SK-N-SH treated with all-trans-retinoic acid at 6 μM for 48 hours (cell line): ENCODE measurements at regions not wholly inside any gene's neighbourhood (a gene's known extent, or its start where the extent isn't known, plus 50 kb on each side); places are given as distances from the start of the nearest gene placed in this dataset.

Source experiments
- ATAC-seq: fragments of 200-7000 bp; cut with Tn5 transposase; 3 replicates; pipeline ENCODE4 v1.9.1; 2020; ENCODE audit warnings: mild to moderate bottlenecking, moderate library complexity
- ARNTL ChIP-seq: fragments of 450-650 bp; formaldehyde crosslinking; IDR thresholded peaks from 2 replicates; pipeline ENCODE4 v1.5.0; 2020; ENCODE audit warnings: low read depth, mild to moderate bottlenecking, moderate library complexity, borderline replicate concordance
- CREB5 ChIP-seq: fragments of 250-450 bp; sonication (Bioruptor Pico); IDR thresholded peaks from 2 replicates; pipeline ENCODE4 v1.5.1; 2020; ENCODE audit warnings: low read depth, mild to moderate bottlenecking, moderate library complexity
- CSDC2 ChIP-seq: fragments of 250-450 bp; sonication (Bioruptor Pico); IDR thresholded peaks from 2 replicates; pipeline ENCODE4 v1.5.0; 2020; ENCODE audit warnings: mild to moderate bottlenecking, moderate library complexity
- ESRRG ChIP-seq: fragments of 250-450 bp; sonication (Bioruptor Pico); IDR thresholded peaks from 2 replicates; pipeline ENCODE4 v1.6.1; 2021; ENCODE audit warnings: mild to moderate bottlenecking
- GLIS3 ChIP-seq: fragments of 250-450 bp; sonication (Bioruptor Pico); IDR thresholded peaks from 2 replicates; pipeline ENCODE4 v1.5.0; 2020; ENCODE audit warnings: mild to moderate bottlenecking, moderate library complexity
- ISL1 ChIP-seq: fragments of 250-450 bp; sonication (Bioruptor Pico); IDR thresholded peaks from 2 replicates; pipeline ENCODE4 v2.1.2; 2022; ENCODE audit warnings: mild to moderate bottlenecking, moderate library complexity
- OSR1 ChIP-seq: fragments of 250-450 bp; sonication (Bioruptor Pico); IDR thresholded peaks from 2 replicates; pipeline ENCODE4 v1.8.0; 2022; ENCODE audit warnings: moderate library complexity, mild to moderate bottlenecking, inconsistent platforms
- RARB ChIP-seq: fragments of 250-450 bp; sonication (Bioruptor Pico); IDR thresholded peaks from 2 replicates; pipeline ENCODE4 v1.8.0; 2021; ENCODE audit warnings: mild to moderate bottlenecking, moderate library complexity
- SNAI2 ChIP-seq: fragments of 250-450 bp; sonication (Bioruptor Pico); IDR thresholded peaks from 2 replicates; pipeline ENCODE4 v1.5.0; 2020; ENCODE audit warnings: mild to moderate bottlenecking, moderate library complexity
- TCF4 ChIP-seq: fragments of 250-450 bp; sonication (Bioruptor Pico); IDR thresholded peaks from 2 replicates; pipeline ENCODE4 v1.8.0; 2021; ENCODE audit warnings: mild to moderate bottlenecking, moderate library complexity, borderline replicate concordance
- TOX ChIP-seq: fragments of 250-450 bp; sonication (Bioruptor Pico); IDR thresholded peaks from 2 replicates; pipeline ENCODE4 v1.8.0; 2021; ENCODE audit warnings: mild to moderate bottlenecking, moderate library complexity, borderline replicate concordance
- TSHZ2 ChIP-seq: fragments of 250-450 bp; sonication (Bioruptor Pico); IDR thresholded peaks from 2 replicates; pipeline ENCODE4 v1.5.0; 2020; ENCODE audit warnings: mild to moderate bottlenecking, moderate library complexity
- ZC3H10 ChIP-seq: fragments of 250-450 bp; sonication (Bioruptor Pico); IDR thresholded peaks from 2 replicates; pipeline ENCODE4 v1.5.1; 2021; ENCODE audit warnings: mild to moderate bottlenecking, moderate library complexity
- ZFP3 ChIP-seq: fragments of 250-450 bp; sonication (Bioruptor Pico); IDR thresholded peaks from 2 replicates; pipeline ENCODE4 v1.5.0; 2020; ENCODE audit warnings: mild to moderate bottlenecking, moderate library complexity
- ZFP30 ChIP-seq: fragments of 450-650 bp; formaldehyde crosslinking; IDR thresholded peaks from 2 replicates; pipeline ENCODE4 v1.5.0; 2022; ENCODE audit warnings: mild to moderate bottlenecking, moderate library complexity
- ZNF70 ChIP-seq: fragments of 450-650 bp; formaldehyde crosslinking; IDR thresholded peaks from 2 replicates; pipeline ENCODE4 v1.5.0; 2020; ENCODE audit warnings: mild to moderate bottlenecking, moderate library complexity
- ZNF8 ChIP-seq: fragments of 450-650 bp; formaldehyde crosslinking; IDR thresholded peaks from 2 replicates; pipeline ENCODE4 v1.5.0; 2020; ENCODE audit warnings: mild to moderate bottlenecking, moderate library complexity
- TF ChIP-seq, protein P1 (sequence below): fragments of 250-450 bp; sonication (Bioruptor Pico); IDR thresholded peaks from 2 replicates; pipeline ENCODE4 v1.5.1; 2021; ENCODE audit warnings: mild to moderate bottlenecking, moderate library complexity
- TF ChIP-seq, protein P2 (sequence below): fragments of 250-450 bp; sonication (Bioruptor Pico); IDR thresholded peaks from 2 replicates; pipeline ENCODE4 v1.8.0; 2020; ENCODE audit warnings: mild to moderate bottlenecking, moderate library complexity, borderline replicate concordance
- TF ChIP-seq, protein P3 (sequence below): fragments of 250-450 bp; sonication (Bioruptor Pico); IDR thresholded peaks from 2 replicates; pipeline ENCODE4 v1.8.0; 2021; ENCODE audit warnings: low read depth, mild to moderate bottlenecking, moderate library complexity, borderline replicate concordance

GRCh38 chr1:22286491-22286890, 143.6 kb upstream of the WNT4 start:
- TF ChIP-seq SNAI2 (CRISPR knock-in tag), result no peak
- no peak for TF ChIP-seq TCF4 (CRISPR knock-in tag)
- no peak for TF ChIP-seq ZFP3 (CRISPR knock-in tag)
- no peak for TF ChIP-seq RARB
- no peak for TF ChIP-seq ESRRG (CRISPR knock-in tag)
- TF ChIP-seq TOX (CRISPR knock-in tag), result no peak
- TF ChIP-seq, protein P1, sequence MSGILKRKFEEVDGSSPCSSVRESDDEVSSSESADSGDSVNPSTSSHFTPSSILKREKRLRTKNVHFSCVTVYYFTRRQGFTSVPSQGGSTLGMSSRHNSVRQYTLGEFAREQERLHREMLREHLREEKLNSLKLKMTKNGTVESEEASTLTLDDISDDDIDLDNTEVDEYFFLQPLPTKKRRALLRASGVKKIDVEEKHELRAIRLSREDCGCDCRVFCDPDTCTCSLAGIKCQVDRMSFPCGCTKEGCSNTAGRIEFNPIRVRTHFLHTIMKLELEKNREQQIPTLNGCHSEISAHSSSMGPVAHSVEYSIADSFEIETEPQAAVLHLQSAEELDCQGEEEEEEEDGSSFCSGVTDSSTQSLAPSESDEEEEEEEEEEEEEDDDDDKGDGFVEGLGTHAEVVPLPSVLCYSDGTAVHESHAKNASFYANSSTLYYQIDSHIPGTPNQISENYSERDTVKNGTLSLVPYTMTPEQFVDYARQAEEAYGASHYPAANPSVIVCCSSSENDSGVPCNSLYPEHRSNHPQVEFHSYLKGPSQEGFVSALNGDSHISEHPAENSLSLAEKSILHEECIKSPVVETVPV (CRISPR knock-in tag), result no peak
- TF ChIP-seq ZC3H10 (CRISPR knock-in tag), result no peak
- TF ChIP-seq ZNF8 (CRISPR knock-in tag), result no peak
- no peak for TF ChIP-seq TSHZ2 (CRISPR knock-in tag)
- TF ChIP-seq CREB5 (CRISPR knock-in tag), result no peak
- no peak for TF ChIP-seq GLIS3
- TF ChIP-seq ISL1 (CRISPR knock-in tag), result no peak
- TF ChIP-seq CSDC2, result no peak
- ATAC-seq, result no peak

- TF ChIP-seq ZNF70, result no peak
- TF ChIP-seq, protein P2, sequence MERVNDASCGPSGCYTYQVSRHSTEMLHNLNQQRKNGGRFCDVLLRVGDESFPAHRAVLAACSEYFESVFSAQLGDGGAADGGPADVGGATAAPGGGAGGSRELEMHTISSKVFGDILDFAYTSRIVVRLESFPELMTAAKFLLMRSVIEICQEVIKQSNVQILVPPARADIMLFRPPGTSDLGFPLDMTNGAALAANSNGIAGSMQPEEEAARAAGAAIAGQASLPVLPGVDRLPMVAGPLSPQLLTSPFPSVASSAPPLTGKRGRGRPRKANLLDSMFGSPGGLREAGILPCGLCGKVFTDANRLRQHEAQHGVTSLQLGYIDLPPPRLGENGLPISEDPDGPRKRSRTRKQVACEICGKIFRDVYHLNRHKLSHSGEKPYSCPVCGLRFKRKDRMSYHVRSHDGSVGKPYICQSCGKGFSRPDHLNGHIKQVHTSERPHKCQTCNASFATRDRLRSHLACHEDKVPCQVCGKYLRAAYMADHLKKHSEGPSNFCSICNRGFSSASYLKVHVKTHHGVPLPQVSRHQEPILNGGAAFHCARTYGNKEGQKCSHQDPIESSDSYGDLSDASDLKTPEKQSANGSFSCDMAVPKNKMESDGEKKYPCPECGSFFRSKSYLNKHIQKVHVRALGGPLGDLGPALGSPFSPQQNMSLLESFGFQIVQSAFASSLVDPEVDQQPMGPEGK (CRISPR knock-in tag), result no peak
- TF ChIP-seq TOX (CRISPR knock-in tag), result no peak
- TF ChIP-seq ZC3H10 (CRISPR knock-in tag), result no peak
- TF ChIP-seq SNAI2 (CRISPR knock-in tag), result no peak
- TF ChIP-seq RARB, result no peak
- TF ChIP-seq ESRRG (CRISPR knock-in tag), result no peak
- TF ChIP-seq ARNTL (CRISPR knock-in tag), result no peak
- TF ChIP-seq ZFP3 (CRISPR knock-in tag), result no peak
- ATAC-seq, result no peak
These were observed 144.4 kb upstream of the WNT4 start for GRCh38 chr1:22287273-22287672.

GRCh38 chr1:22287946-22288520, 145.1 kb upstream of the WNT4 start:
- TF ChIP-seq OSR1 (CRISPR knock-in tag) (no peak), TCF4 (CRISPR knock-in tag) (no peak), RARB (no peak), ZFP30 (CRISPR knock-in tag) (no peak)
- TF ChIP-seq, protein P3, sequence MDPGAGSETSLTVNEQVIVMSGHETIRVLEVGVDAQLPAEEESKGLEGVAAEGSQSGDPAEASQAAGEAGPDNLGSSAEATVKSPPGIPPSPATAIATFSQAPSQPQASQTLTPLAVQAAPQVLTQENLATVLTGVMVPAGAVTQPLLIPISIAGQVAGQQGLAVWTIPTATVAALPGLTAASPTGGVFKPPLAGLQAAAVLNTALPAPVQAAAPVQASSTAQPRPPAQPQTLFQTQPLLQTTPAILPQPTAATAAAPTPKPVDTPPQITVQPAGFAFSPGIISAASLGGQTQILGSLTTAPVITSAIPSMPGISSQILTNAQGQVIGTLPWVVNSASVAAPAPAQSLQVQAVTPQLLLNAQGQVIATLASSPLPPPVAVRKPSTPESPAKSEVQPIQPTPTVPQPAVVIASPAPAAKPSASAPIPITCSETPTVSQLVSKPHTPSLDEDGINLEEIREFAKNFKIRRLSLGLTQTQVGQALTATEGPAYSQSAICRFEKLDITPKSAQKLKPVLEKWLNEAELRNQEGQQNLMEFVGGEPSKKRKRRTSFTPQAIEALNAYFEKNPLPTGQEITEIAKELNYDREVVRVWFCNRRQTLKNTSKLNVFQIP (CRISPR knock-in tag), result no peak
- no peak for ATAC-seq
